H9 (cell line): ENCODE measurements at regions not wholly inside any gene's neighbourhood (a gene's known extent, or its start where the extent isn't known, plus 50 kb on each side); places are given as distances from the start of the nearest gene placed in this dataset.

ENCODE experiments used
- DNase-seq: peaks from one replicate; pipeline ENCODE4 v3.0.0-alpha.2; 2017
- H2AFZ ChIP-seq: one replicate; pipeline ENCODE4 v1.6.1; 2013; ENCODE audit warnings: mild to moderate bottlenecking, low read length, control low read depth, moderate library complexity
- H2AK5ac ChIP-seq: 2 replicates; pipeline ENCODE4 v1.6.1; 2013; ENCODE audit warnings: low read length, control low read depth, mixed read lengths; ENCODE audit not compliant: insufficient read length
- H2BK120ac ChIP-seq: one replicate; pipeline ENCODE4 v1.6.1; 2013; ENCODE audit warnings: low read depth, mild to moderate bottlenecking, low read length, control low read depth, inconsistent platforms; ENCODE audit not compliant: poor library complexity, severe bottlenecking
- H2BK12ac ChIP-seq: 2 replicates; pipeline ENCODE4 v1.6.1; 2013; ENCODE audit warnings: low read length, control low read depth, mixed read lengths, low read depth; ENCODE audit not compliant: insufficient read length
- H2BK15ac ChIP-seq: 2 replicates; pipeline ENCODE4 v1.6.1; 2013; ENCODE audit warnings: low read depth, low read length, control low read depth
- H2BK20ac ChIP-seq: one replicate; pipeline ENCODE4 v1.6.1; 2013; ENCODE audit warnings: low read depth, mild to moderate bottlenecking, low read length, control low read depth, inconsistent platforms; ENCODE audit not compliant: poor library complexity, severe bottlenecking
- H2BK5ac ChIP-seq: 2 replicates; pipeline ENCODE4 v1.6.1; 2013; ENCODE audit warnings: low read length, control low read depth, mixed read lengths; ENCODE audit not compliant: insufficient read length
- H3K14ac ChIP-seq: 2 replicates; pipeline ENCODE4 v1.6.1; 2013; ENCODE audit warnings: low read length, control low read depth; ENCODE audit not compliant: insufficient read depth
- H3K18ac ChIP-seq: 2 replicates; pipeline ENCODE4 v1.6.1; 2013; ENCODE audit warnings: low read depth, mild to moderate bottlenecking, mixed read lengths, low read length, control low read depth; ENCODE audit not compliant: insufficient read length
- H3K23ac ChIP-seq: 2 replicates; pipeline ENCODE4 v1.6.1; 2013; ENCODE audit warnings: low read length, control low read depth, mixed read lengths, low read depth; ENCODE audit not compliant: insufficient read length
- H3K23me2 ChIP-seq: 2 replicates; pipeline ENCODE4 v1.6.1; 2013; ENCODE audit warnings: low read depth, mild to moderate bottlenecking, mixed read lengths, low read length, control low read depth; ENCODE audit not compliant: insufficient read length, poor library complexity, severe bottlenecking
- H3K27ac ChIP-seq: 2 replicates; pipeline ENCODE4 v1.5.1; 2013; ENCODE audit warnings: low read length, control low read depth, mixed read lengths, low read depth; ENCODE audit not compliant: insufficient read length
- H3K27me3 ChIP-seq: 2 replicates; pipeline ENCODE4 v1.6.1; 2013; ENCODE audit warnings: low read length, control low read depth, inconsistent platforms; ENCODE audit not compliant: insufficient read depth
- H3K4ac ChIP-seq: 2 replicates; pipeline ENCODE4 v1.6.1; 2013; ENCODE audit warnings: low read depth, mild to moderate bottlenecking, control low read depth, inconsistent platforms, low read length, moderate library complexity
- H3K4me1 ChIP-seq: 2 replicates; pipeline ENCODE4 v1.6.1; 2013; ENCODE audit warnings: low read length, control low read depth, inconsistent platforms; ENCODE audit not compliant: insufficient read depth
- H3K4me2 ChIP-seq: 2 replicates; pipeline ENCODE4 v1.6.1; 2013; ENCODE audit warnings: low read length, control low read depth, mixed read lengths; ENCODE audit not compliant: insufficient read length, insufficient read depth
- H3K56ac ChIP-seq: 2 replicates; pipeline ENCODE4 v1.6.1; 2013; ENCODE audit warnings: low read depth, mild to moderate bottlenecking, mixed read lengths, low read length, control low read depth; ENCODE audit not compliant: insufficient read length
- H3K79me1 ChIP-seq: 2 replicates; pipeline ENCODE4 v1.6.1; 2013; ENCODE audit warnings: low read depth, mild to moderate bottlenecking, moderate library complexity, low read length, control low read depth, inconsistent platforms; ENCODE audit not compliant: insufficient read depth, poor library complexity, severe bottlenecking
- H3K79me2 ChIP-seq: 2 replicates; pipeline ENCODE4 v1.6.1; 2013; ENCODE audit warnings: low read length, control low read depth, inconsistent platforms; ENCODE audit not compliant: insufficient read depth
- H3K9ac ChIP-seq: 2 replicates; pipeline ENCODE4 v1.6.1; 2013; ENCODE audit warnings: low read length, control low read depth, mixed read lengths; ENCODE audit not compliant: insufficient read length; ENCODE audit errors: extremely low read depth
- H3K9me3 ChIP-seq: one replicate; pipeline ENCODE4 v1.6.1; 2013; ENCODE audit warnings: low read depth, low read length, inconsistent platforms; ENCODE audit not compliant: control insufficient read depth
- H3T11ph ChIP-seq: one replicate; pipeline ENCODE4 v1.6.1; 2013; ENCODE audit warnings: mild to moderate bottlenecking, low read length, control low read depth, inconsistent platforms
- H4K20me1 ChIP-seq: one replicate; pipeline ENCODE4 v1.6.1; 2013; ENCODE audit not compliant: control insufficient read depth, insufficient read length, insufficient read depth
- H4K5ac ChIP-seq: 2 replicates; pipeline ENCODE4 v1.6.1; 2013; ENCODE audit warnings: low read depth, mild to moderate bottlenecking, mixed read lengths, low read length, control low read depth; ENCODE audit not compliant: insufficient read length
- H4K8ac ChIP-seq: replicated peaks from 2 replicates; pipeline ENCODE4 v1.6.1; 2013; ENCODE audit warnings: low read length, control low read depth, mixed read lengths, low read depth; ENCODE audit not compliant: insufficient read length
- H4K91ac ChIP-seq: 2 replicates; pipeline ENCODE4 v1.6.1; 2013; ENCODE audit warnings: low read depth, mild to moderate bottlenecking, moderate library complexity, mixed read lengths, low read length, control low read depth; ENCODE audit not compliant: insufficient read length
- H3K27ac Mint-ChIP-seq, 3 experiments: 2 replicates in 2 of 3; 3 replicates in 1 of 3; pipeline ENCODE4 v1.8.0; 2020 to 2021; ENCODE audit warnings: mixed read lengths in 3 of 3, mild to moderate bottlenecking in 1 of 3, moderate library complexity in 1 of 3
- H3K27me3 Mint-ChIP-seq: 2 replicates; pipeline ENCODE4 v1.8.0; 2021; ENCODE audit warnings: low read depth, mild to moderate bottlenecking, moderate library complexity, mixed read lengths
- H3K36me3 Mint-ChIP-seq, 3 experiments: 2 replicates in 2 of 3; 3 replicates in 1 of 3; pipeline ENCODE4 v1.8.0; 2020 to 2021; ENCODE audit warnings: low read depth in 3 of 3, mixed read lengths in 3 of 3; ENCODE audit not compliant: insufficient read depth in 1 of 3
- H3K4me1 Mint-ChIP-seq, 2 experiments: 2 replicates each; pipeline ENCODE4 v1.8.0; 2020; ENCODE audit warnings: mixed read lengths in 2 of 2
- H3K4me3 Mint-ChIP-seq, 2 experiments: 2 replicates in 1 of 2; 3 replicates in 1 of 2; pipeline ENCODE4 v1.8.0; 2020 to 2021; ENCODE audit warnings: mild to moderate bottlenecking in 2 of 2, mixed read lengths in 2 of 2, moderate library complexity in 1 of 2
- H3K9me3 Mint-ChIP-seq, 2 experiments: 2 replicates in 1 of 2; 3 replicates in 1 of 2; pipeline ENCODE4 v1.8.0; 2020; ENCODE audit warnings: mild to moderate bottlenecking in 2 of 2, mixed read lengths in 2 of 2, moderate library complexity in 1 of 2
- WGBS: extraction: QIAGEN DNeasy Blood & Tissue Kit; methylation state at CpG from one replicate; pipeline ENCODE4 v1.1.7; 2013; ENCODE audit warnings: missing lambda C conversion rate, low lambda C conversion rate, mixed read lengths; ENCODE audit not compliant: insufficient read length; ENCODE audit errors: extremely low coverage; 5-methylcytosine and 5-hydroxymethylcytosine counted together
- TF ChIP-seq, protein P1 (sequence below): fragments of 200-600 bp; sonication (generic); conservative IDR thresholded peaks from 3 replicates; pipeline ENCODE4 v1.8.0; 2021; ENCODE audit warnings: antibody characterized with exemption, mild to moderate bottlenecking

DNA sequence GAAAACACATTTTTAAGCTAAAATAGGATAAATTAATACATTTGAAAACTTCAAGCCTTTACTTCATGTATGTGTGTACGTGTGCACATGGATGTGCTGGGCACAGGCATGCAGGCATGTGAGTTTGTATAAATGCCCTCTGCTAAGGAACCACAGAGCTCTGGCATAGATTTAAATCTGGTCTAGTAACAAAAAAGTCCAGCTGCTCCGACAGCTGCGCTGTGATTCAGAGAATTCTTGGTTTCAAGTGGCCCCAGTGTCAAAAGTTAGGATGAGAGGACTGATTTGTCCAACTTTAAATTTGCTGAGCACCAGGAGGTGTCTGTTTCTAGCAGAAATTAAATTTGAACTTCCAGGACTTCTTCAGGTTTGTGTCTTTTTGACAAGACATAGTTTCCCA lies 203.7 kb upstream of the TUT7 start:
- no CpG with 5 or more reads among the region's 3 CpGs for WGBS
- Histone ChIP-seq H3K23ac (no peak overlapping the region), H4K8ac (no peak overlapping the region), H4K20me1 (no peaks in the 10 kb centered on the region), H2AFZ (no peak overlapping the region), H2BK5ac (no peak overlapping the region), H3K4ac (no peak overlapping the region), H4K5ac (no peak overlapping the region), H3K4me2 (no peak overlapping the region), H2BK20ac (no peak overlapping the region), H3K27me3 (no peaks in the 10 kb centered on the region), H3T11ph (no peak overlapping the region), H3K56ac (no peak overlapping the region), H2BK15ac (no peak overlapping the region), H3K27ac (no peak overlapping the region), H2AK5ac (no peak overlapping the region), H3K9me3 (no peaks in the 10 kb centered on the region), H2BK12ac (no peak overlapping the region), H3K9ac (no peak overlapping the region), H3K14ac (no peak overlapping the region), H2BK120ac (no peak overlapping the region), H3K23me2 (no peaks in the 10 kb centered on the region), H3K79me2 (no peaks in the 10 kb centered on the region), H4K91ac (no peak overlapping the region), H3K79me1 (no peaks in the 10 kb centered on the region), H3K18ac (no peak overlapping the region), H3K4me1 (no peaks in the 10 kb centered on the region)
- TF ChIP-seq, protein P1, sequence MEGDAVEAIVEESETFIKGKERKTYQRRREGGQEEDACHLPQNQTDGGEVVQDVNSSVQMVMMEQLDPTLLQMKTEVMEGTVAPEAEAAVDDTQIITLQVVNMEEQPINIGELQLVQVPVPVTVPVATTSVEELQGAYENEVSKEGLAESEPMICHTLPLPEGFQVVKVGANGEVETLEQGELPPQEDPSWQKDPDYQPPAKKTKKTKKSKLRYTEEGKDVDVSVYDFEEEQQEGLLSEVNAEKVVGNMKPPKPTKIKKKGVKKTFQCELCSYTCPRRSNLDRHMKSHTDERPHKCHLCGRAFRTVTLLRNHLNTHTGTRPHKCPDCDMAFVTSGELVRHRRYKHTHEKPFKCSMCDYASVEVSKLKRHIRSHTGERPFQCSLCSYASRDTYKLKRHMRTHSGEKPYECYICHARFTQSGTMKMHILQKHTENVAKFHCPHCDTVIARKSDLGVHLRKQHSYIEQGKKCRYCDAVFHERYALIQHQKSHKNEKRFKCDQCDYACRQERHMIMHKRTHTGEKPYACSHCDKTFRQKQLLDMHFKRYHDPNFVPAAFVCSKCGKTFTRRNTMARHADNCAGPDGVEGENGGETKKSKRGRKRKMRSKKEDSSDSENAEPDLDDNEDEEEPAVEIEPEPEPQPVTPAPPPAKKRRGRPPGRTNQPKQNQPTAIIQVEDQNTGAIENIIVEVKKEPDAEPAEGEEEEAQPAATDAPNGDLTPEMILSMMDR, result no peak
- H3K4me1 Mint-ChIP-seq, result peaks cover 5 to 11% of the 10 kb centered on the region in 2 experiments
- no peaks in the 10 kb centered on the region for H3K9me3 Mint-ChIP-seq
- no peak overlapping the region for H3K27ac Mint-ChIP-seq
- H3K4me3 Mint-ChIP-seq, result no peak overlapping the region
- DNase-seq, result no peak
- peaks cover 6% of the 10 kb centered on the region for H3K27me3 Mint-ChIP-seq
- no peaks in the 10 kb centered on the region for H3K36me3 Mint-ChIP-seq
